ENCODE measurements at regions not wholly inside any gene's neighbourhood (a gene's known extent, or its start where the extent isn't known, plus 50 kb on each side); places are given as distances from the start of the nearest gene placed in this dataset.
"Not testable (repeated sequence)": the region's sequence is repeated elsewhere in the genome, so short reads cannot be mapped to it uniquely, and the experiment has no call there.

DNA sequence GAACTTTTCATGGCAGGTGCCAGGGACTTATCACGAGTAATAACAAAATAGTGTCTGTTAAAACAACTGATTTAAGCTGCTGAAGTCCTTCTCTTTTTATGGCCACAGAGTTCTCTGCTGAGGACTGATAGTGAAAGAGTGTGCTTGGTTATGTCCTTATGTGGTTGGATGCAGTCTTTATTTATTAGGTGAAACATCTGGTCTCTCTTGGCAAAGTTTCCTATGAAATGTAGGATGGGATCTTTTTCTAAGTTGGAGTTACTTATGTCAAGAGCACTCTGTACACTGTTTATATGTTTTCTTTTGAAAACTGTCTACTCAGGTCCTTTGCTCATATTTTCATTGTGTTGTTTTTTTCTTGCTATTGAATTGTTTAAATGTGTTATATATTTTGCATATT lies 1816.1 kb upstream of the C9orf72 start:
- no peak for DNase-seq (ENCODE audit: low spot score)

GRCh38 chr9:29390859-29391258 lies 1817.6 kb upstream of the C9orf72 start:
- DNase-seq (ENCODE audit: low spot score), result no peak

DNA sequence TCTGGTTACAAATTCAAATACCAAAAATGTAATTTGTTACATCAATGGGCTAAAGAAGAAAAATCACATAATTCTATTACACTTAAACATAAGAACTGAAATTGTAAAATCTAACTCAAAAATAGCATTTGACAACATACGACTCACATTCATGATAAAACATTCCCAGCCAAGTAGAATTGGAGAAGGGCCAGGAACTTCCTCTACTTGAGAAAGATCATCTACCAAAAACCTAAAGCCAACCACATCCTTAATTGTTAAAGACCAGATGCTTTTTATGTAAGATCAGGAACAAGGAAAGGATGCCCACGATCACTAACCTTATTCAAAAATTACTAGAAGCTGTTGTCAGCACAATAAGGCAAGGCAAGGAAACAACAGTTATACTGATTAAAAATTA lies 1819.8 kb upstream of the C9orf72 start:
- DNase-seq (ENCODE audit: low spot score), result no peak

DNA sequence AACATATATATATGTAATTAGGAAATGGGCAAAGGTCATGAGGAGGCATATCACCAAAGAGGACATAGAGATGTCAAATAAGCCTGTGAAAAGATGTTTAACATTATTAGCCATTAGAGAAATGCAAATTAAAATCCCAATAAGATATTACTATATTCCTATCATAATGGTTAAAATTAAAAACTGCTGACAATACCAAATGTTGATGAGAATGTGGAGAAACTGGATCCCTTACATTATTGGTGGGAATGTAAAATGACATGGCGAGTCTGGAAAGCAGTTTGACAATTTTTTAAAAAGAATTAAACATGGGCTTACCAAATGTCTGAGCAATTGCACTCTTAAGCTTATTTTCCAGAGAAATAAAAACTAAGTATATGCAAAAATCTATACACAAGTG lies 1821.6 kb upstream of the C9orf72 start:
- no peak for DNase-seq (ENCODE audit: low spot score)

- no peak for DNase-seq (ENCODE audit: low spot score)
Observed at GRCh38 chr9:29397148-29397547, 1823.9 kb upstream of the C9orf72 start.

GRCh38 chr9:29416204-29416603 lies 1842.9 kb upstream of the C9orf72 start:
- no peak for DNase-seq (ENCODE audit: low spot score)

DNA sequence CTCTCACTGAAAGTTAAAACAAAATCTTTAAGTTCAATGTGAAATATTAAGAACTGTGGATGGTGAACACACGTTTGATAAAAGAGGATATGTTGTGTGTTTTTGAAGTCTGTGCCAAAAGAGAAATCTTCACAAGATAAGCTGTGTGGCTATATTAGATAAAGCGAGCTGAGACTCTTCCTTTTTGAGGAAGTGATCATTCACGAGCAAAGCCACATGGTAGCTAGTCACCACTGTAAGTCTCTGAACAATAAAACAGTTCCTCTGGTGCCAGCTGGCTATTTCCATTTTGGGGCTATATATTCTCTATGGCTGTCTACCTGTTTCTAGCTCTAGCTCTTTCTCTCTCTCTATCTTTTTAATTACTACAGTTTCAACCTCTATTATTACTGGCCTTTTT lies 1849.2 kb upstream of the C9orf72 start:
- no peak for DNase-seq (ENCODE audit: low spot score)

- DNase-seq (ENCODE audit: low spot score), result no peak
Observed at GRCh38 chr9:29432191-29432590, 1858.9 kb upstream of the C9orf72 start.

GRCh38 chr9:29432656-29433055 lies 1859.4 kb upstream of the C9orf72 start:
- not testable (repeated sequence) for DNase-seq (ENCODE audit: low spot score)

- DNase-seq (ENCODE audit: low spot score), result no peak
Observed at GRCh38 chr9:29435368-29435767, 1862.1 kb upstream of the C9orf72 start.

- no peak for DNase-seq (ENCODE audit: low spot score)
Observed at GRCh38 chr9:29437526-29437925, 1864.2 kb upstream of the C9orf72 start.

GRCh38 chr9:29439961-29440360 lies 1866.7 kb upstream of the C9orf72 start:
- DNase-seq (ENCODE audit: low spot score), result no peak

GRCh38 chr9:29440449-29440848 lies 1867.2 kb upstream of the C9orf72 start:
- no peak for DNase-seq (ENCODE audit: low spot score)

- DNase-seq (ENCODE audit: low spot score), result no peak
Observed at GRCh38 chr9:29445751-29446150, 1872.5 kb upstream of the C9orf72 start.

DNA sequence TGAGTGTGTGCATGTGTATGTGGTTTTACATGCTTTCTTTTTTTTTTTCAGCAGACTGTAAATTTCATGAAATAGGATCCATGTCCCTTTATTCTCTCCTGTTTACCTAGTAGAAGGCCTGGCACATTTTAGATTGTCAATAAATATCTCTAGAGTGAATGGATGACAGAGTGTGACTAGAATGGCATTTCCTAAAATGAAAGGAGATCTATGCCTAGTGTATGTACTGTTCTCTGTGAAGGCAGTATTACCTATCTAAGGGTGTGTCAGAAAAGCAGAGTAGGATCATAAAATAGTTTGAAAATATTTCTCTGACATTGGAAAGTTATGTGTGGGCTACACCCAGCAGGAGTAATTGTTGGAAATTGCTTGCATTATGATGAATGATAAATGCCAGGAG lies 1876.0 kb upstream of the C9orf72 start:
- DNase-seq (ENCODE audit: low spot score), result no peak

DNA sequence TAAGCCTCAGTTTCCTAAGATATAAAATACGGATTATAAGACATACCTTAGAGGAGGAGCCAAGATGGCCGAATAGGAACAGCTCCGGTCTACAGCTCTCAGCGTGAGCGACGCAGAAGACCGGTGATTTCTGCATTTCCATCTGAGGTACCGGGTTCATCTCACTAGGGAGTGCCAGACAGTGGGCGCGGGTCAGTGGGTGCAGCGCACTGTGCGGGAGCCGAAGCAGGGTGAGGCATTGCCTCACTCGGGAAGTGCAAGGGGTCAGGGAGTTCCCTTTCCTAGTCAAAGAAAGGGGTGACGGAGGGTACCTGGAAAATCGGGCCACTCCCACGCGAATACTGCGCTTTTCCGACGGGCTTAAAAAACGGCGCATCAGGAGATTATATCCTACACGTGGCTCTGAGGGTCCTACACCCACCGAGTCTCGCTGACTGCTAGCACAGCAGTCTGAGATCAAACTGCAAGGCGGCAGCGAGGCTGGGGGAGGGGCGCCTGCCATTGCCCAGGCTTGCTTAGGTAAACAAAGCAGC lies 1877.1 kb upstream of the C9orf72 start:
- not testable (repeated sequence) for DNase-seq (ENCODE audit: low spot score)

DNA sequence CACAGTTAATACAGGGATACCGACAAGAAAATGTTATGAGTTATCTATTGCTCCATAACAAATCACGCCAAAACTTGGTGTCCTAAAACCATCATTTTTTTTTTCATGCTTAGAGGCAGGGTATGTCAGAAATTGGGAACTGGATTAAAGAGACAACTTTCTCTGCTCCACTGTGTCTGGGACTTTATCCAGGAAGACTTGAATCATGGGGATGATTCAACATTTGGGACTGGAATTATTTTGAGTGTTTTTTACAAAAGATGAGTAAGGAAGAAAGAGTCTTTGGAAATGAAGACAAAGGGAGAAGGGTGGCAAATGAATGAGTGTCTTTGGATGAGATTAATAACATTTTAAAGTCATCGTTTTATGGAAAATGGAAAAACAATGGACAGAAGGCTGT lies 1883.7 kb upstream of the C9orf72 start:
- DNase-seq (ENCODE audit: low spot score), result no peak

- DNase-seq (ENCODE audit: low spot score), result no peak
Observed at GRCh38 chr9:29475471-29475870, 1902.2 kb upstream of the C9orf72 start.

- DNase-seq (ENCODE audit: low spot score), result peak; percentile 51
Observed at GRCh38 chr9:29511680-29512079, 1938.4 kb upstream of the C9orf72 start.

- DNase-seq (ENCODE audit: low spot score), result peak; percentile 84
Observed at GRCh38 chr9:29514336-29514735, 1941.1 kb upstream of the C9orf72 start.

- no peak for DNase-seq (ENCODE audit: low spot score)
Observed at GRCh38 chr9:29514862-29515261, 1941.6 kb upstream of the C9orf72 start.

GRCh38 chr9:29548436-29548835 lies 1975.2 kb upstream of the C9orf72 start:
- no peak for DNase-seq (ENCODE audit: low spot score)

DNA sequence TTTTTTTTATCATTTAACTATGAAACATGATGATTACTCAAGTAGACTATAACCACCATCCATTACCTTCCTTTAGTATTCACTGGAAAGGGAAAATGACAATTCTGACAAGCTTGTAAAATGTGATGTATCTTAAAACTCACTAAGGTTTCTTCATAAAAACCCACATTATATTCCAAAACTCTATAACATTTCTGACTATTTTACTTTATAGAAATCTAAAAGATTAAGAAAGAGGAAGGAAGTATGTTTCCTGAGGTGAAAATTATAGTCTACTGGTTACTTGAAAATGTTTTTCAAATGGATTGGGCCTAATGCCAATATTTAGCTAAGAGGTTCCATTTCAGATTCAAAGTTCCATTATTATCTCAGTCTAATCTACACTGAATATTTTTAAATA lies 1982.2 kb upstream of the C9orf72 start:
- DNase-seq (ENCODE audit: low spot score), result no peak

- DNase-seq (ENCODE audit: low spot score), result no peak
Observed at GRCh38 chr9:29556317-29556716, 1983.0 kb upstream of the C9orf72 start.

- DNase-seq (ENCODE audit: low spot score), result no peak
Observed at GRCh38 chr9:29556746-29557145, 1983.5 kb upstream of the C9orf72 start.
